Endothelial cell of umbilical vein (primary cell): ENCODE measurements at regions not wholly inside any gene's neighbourhood (a gene's known extent, or its start where the extent isn't known, plus 50 kb on each side); places are given as distances from the start of the nearest gene placed in this dataset.

Experiments
- EZH2 ChIP-seq: IDR thresholded peaks from 2 replicates; pipeline ENCODE4 v1.6.1; 2012; ENCODE audit warnings: borderline replicate concordance, low read depth, mild to moderate bottlenecking, moderate library complexity, low read length, inconsistent platforms; ENCODE audit not compliant: severe bottlenecking
- JUN ChIP-seq: IDR thresholded peaks from 2 replicates; pipeline ENCODE4 v1.6.1; 2011; ENCODE audit warnings: borderline replicate concordance, low read depth; ENCODE audit not compliant: insufficient read length, insufficient read depth
- POLR2A ChIP-seq: IDR thresholded peaks from 2 replicates; pipeline ENCODE4 v1.6.1; 2012; ENCODE audit warnings: low read depth, mild to moderate bottlenecking, control low read depth, low read length
- POLR2AphosphoS5 ChIP-seq: IDR thresholded peaks from 2 replicates; pipeline ENCODE4 v1.6.1; 2012; ENCODE audit warnings: low read depth, mild to moderate bottlenecking, control low read depth, low read length, moderate library complexity; ENCODE audit not compliant: insufficient read depth
- TF ChIP-seq, protein P1 (sequence below), 2 donors: IDR thresholded peaks; 1 replicate in 1 of 2; 2 replicates in 1 of 2; pipeline ENCODE4 v1.5.1; 2011; ENCODE audit warnings: low read length in 2 of 2, mild to moderate bottlenecking in 2 of 2, moderate library complexity in 2 of 2, control low read depth in 1 of 2, inconsistent platforms in 1 of 2, low read depth in 1 of 2; ENCODE audit not compliant: insufficient read depth in 1 of 2; ENCODE audit errors: extremely low read depth in 1 of 2

DNA sequence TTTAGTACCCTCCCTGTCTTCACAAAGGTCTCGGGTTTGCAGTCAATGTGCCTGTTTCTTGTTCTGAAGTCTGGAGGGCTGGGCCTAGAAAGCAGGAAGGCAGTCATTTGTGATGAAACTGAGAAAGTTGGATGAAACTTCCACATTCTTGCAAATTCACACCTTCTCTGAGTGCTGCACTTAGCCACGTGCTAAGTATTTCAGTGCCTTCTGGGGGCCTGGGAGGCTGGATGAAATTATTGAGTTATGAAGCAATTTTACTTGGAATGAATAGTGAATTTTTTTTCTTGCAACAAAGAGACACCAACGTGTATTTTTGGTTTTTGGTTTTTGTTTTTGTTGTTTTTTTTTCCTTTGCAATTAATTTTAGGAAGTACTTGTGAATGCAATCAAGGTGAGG lies 71.2 kb downstream of the MSX1 start:
- TF ChIP-seq, protein P1, sequence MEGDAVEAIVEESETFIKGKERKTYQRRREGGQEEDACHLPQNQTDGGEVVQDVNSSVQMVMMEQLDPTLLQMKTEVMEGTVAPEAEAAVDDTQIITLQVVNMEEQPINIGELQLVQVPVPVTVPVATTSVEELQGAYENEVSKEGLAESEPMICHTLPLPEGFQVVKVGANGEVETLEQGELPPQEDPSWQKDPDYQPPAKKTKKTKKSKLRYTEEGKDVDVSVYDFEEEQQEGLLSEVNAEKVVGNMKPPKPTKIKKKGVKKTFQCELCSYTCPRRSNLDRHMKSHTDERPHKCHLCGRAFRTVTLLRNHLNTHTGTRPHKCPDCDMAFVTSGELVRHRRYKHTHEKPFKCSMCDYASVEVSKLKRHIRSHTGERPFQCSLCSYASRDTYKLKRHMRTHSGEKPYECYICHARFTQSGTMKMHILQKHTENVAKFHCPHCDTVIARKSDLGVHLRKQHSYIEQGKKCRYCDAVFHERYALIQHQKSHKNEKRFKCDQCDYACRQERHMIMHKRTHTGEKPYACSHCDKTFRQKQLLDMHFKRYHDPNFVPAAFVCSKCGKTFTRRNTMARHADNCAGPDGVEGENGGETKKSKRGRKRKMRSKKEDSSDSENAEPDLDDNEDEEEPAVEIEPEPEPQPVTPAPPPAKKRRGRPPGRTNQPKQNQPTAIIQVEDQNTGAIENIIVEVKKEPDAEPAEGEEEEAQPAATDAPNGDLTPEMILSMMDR (IDR thresholded peaks at IDR 0.05; ENCODE audit: extremely low read depth in 1 of 2, insufficient read depth in 1 of 2, low read depth in 1 of 2, low read length in 2 of 2) = no peak
- TF ChIP-seq EZH2 (no peak), JUN (no peak), POLR2A (no peak), POLR2AphosphoS5 (no peak)
